SIG-M5 treated with dmso at 0.1 percent for 504 hours (cell line): ENCODE measurements at regions not wholly inside any gene's neighbourhood (a gene's known extent, or its start where the extent isn't known, plus 50 kb on each side); places are given as distances from the start of the nearest gene placed in this dataset.

Experiments used
- DNase-seq: peaks from one replicate; lab custom pipeline; 2025; ENCODE audit not compliant: unreplicated experiment; lab: John Stamatoyannopoulos, UW

- no peak for DNase-seq
Measured at GRCh38 chr20:39623584-39624234, 661.6 kb downstream of the DHX35 start.

DNA sequence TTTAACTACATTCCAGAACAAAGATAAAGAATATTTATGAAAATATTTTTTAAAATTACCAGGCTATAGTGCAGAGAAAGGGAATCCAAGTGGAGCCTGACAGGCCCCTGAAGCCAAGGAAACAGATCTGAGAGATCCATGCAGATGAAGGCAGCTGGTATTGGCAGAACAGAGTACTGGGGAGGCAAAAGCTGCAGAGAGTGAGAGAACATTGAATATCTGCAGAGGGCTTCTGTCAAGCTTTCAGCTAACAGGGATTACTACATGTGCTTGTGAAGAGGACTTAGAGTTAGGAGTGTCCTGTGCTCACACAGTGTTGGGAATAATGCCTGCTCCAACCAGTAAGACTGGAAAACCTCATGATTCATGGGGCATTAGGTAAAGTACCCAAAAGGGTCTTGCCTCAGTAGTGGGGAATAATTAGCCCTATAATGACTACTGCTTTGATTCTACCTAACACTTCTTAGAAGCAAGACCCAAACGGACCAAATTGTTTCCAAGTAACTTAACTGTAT, 657.2 kb downstream of the DHX35 start:
- no peak for DNase-seq

- no peak for DNase-seq
Measured at GRCh38 chr20:39611901-39612300, 649.8 kb downstream of the DHX35 start.

DNA sequence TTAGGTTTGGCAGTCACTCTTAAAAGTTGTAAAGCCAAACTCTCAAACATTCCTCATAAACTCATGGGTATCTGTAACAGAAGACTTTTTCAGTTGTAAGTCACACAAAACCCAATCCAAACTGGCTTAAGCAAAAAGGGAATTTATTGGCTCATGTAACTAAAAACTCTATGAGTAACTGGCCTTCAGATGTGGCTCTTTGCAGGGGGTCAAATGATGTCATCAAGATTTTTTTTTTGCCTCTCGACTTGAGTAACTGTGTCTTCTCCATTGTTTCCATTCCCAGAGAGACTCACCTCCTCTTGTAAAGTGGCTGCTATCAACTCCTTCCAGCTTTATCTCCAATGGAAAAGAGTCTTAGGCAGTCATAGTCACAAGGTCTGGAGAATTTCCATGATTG, 645.0 kb downstream of the DHX35 start:
- DNase-seq: no peak

- DNase-seq: no peak
Measured at GRCh38 chr20:39605908-39606307, 643.8 kb downstream of the DHX35 start.

GRCh38 chr20:39605361-39605760, 643.2 kb downstream of the DHX35 start:
- DNase-seq: no peak

DNA sequence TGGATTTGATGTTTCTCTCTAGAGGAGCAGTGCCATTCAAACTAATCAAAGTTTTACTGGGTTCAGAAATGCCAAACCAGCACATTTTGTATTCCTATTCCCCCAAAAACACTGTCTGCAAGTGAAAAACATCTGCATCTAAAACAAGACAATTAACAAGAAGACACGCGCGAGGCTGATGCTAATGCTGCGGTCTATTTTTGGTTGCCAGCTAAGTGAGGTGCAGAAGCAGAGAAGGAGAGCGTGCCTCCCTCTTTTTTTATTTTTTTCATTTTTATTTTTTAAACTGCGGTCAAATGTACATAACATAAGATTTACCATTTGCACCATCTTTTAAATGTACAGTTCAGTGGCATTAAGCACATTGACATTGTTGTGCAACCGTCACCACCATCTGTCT, 641.1 kb downstream of the DHX35 start:
- DNase-seq: no peak

DNA sequence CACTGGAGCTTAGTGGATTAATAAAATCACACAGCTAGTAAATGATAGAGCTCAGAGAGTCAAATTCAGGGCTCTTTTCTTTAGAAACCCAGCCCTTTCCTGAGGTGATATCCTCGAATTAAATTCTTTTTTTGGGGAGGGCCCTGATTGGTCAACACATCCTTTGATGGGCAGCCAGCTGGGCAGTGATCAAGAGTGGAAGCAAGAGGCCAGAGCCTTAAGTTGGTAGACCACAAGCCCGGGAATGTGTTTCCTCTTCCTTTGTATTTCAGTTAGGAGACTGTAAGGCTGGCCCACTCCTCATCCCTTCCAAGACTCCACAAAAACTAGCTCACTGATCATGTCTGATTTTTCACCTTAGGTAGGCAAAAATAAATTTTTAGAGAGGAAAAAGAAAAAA, 640.5 kb downstream of the DHX35 start:
- no peak for DNase-seq

DNA sequence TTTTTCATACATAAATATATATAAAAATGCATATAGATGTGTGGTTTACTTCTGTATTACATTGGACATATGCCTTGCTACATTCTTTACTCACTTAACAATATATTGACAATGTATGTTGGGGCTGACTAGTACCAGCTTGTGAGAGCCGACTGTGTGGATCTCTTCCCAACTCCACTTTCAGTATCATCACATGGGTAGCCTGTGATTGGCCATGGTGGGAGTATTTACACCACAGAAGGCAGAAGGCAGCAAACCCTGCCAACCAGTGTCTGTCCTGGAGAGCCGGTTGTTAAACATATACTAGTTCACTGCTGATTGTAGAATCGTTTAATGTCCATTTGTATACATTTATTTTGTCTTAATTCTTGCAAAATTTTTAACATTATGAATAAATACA, 638.7 kb downstream of the DHX35 start:
- no peak for DNase-seq

DNA sequence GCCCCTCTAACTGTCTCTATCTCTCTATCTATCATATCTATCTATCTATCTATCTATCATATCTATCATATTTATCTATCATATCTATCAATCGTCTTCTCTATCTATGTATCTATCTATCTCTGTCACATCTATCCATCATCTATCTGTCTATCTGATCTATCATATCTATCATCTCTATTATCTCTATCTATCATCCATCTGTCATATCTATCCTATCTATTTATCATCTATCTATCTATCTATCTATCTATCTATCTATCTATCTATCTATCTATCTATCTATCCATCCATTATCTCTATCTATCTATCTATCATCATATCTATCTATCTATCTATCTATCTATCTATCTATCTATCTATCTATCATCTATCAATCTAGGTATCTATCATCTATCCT, 638.0 kb downstream of the DHX35 start:
- DNase-seq: no peak

DNA sequence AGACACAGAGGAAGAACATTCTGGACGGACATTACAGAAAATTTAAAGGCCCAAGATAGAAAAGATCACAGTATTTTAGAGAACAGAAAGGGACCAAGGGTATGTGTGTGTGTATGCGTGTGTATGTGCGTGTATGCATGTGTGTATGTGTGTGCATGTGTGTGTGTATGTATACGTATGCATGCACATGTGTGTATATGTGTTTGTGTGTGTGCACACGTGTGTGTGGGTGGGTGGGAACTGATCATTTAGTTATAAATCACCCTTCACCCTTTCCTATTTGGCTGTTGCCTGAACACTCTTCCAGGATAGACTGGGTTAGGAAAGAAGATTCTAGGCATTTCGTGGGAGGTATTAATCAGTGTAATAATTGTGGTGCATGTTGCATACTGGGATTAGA, 634.4 kb downstream of the DHX35 start:
- no peak for DNase-seq

GRCh38 chr20:39592371-39592770, 630.2 kb downstream of the DHX35 start:
- DNase-seq: no peak

- no peak for DNase-seq
Measured at GRCh38 chr20:39588148-39588757, 626.1 kb downstream of the DHX35 start.

DNA sequence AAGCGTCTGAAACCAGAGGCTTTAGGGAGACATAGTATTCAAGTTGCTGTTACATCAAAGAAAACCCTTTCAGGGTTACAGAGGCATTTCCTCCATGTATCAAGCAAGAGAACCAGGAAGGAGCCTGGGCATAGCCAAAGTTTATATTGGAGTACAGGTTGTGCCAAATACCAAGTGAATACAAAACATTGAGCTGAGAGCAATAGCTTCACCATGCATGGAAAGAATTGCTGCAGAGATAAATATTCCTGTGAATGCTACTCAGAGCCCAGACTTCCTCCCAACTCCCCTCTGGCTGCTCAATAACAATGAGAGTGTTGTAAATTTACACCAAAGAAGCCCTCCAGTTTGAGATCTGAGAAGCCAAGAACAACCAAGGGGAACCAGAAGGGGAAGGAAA, 618.9 kb downstream of the DHX35 start:
- no peak for DNase-seq

DNA sequence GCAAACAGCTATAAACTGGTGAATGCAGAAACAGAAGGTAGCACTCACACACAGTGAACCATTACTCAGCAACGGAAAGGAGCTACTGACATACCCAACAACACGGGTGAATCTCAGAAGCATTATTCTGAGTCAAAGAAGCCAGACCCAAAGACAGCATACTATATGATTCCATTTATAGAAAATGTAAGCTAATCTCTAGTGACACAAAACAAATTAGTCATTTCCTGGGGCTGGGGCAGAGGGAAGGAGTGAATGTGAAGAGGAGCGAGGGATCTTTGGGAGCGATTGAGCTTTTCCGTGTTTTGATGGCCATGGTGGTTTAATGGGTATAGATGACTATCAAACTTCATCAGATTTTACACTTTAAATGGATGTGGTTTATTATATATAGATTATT, 614.6 kb downstream of the DHX35 start:
- no peak for DNase-seq

GRCh38 chr20:39574061-39574460, 611.9 kb downstream of the DHX35 start:
- no peak for DNase-seq

DNA sequence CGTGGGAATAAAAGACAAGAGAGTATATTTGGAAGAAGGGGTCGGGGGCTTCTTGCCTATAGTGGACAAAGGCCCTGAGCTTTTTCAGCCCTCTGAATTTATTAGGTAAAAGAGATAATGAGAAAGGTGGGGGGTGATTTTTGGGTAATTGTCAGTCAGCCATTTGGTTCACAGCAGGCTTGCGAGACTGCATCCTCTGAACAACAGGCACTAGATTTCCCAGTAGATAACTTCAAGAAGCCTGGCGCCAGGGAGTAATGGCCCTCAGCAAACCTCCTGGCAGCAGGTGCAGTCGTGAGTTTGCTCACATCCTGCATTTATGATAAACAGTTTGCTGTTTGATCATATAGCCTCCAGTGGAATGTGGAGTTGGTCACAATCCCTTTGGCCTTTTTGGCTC, 609.0 kb downstream of the DHX35 start:
- no peak for DNase-seq

GRCh38 chr20:39568109-39568508, 606.0 kb downstream of the DHX35 start:
- no peak for DNase-seq

- no peak for DNase-seq
Measured at GRCh38 chr20:39563349-39563748, 601.2 kb downstream of the DHX35 start.

DNA sequence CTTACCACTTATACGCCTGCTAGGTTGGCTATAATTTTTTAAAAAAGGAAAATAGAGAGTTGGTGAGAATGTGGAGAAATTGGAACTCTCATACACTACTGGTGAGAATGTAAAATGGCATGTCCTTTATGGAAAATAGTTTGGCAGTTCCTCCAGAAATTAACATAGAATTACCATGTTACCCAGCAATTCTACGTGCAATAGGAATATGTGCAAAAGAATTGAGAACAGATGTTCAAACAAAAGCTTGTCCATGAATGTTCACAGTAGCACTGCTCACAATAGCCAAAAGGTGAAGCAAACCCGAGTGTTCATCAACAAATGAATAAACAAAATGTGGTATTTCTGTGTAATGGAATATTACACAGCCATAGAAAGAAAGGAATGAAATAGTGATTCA, 592.2 kb downstream of the DHX35 start:
- DNase-seq: no peak

DNA sequence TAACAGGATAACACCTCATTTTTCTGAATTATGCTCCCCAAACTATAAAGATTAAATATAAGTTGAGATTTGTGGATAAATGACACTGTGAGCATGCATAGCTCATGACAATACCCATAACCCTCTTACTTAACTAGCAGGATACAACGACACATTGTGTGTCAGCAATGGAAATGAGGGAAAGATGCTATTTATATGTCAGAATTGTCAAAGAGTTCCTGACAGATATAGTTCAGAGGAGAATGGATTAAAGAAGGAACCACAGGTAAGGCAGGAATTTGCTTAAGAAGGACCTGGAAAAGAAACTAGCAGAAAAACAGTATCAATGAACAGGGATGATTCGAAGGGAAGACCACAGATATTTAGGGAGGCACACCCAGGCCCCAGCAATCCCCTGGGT, 591.0 kb downstream of the DHX35 start:
- no peak for DNase-seq

DNA sequence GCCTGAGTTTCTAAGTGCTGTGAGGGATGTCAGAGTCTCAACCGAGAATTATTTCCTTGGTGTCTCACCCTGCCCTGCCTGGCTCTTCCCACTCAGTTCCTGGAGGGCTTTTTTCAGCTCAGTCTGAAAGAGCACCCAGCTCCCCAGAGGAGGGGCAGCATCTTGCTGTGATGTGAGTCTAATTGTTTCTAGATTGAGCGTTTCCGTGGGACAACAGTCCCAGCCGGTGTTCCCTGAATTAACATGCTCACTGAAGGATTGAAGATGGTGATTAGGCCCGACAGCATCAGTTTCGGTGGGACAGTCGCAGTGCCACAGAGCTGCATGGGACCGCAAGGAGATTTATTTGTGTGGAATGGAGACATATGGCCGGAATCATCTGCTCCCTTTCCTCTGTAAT, 587.6 kb downstream of the DHX35 start:
- no peak for DNase-seq
